GDM1 (cell line): ENCODE measurements at regions not wholly inside any gene's neighbourhood (a gene's known extent, or its start where the extent isn't known, plus 50 kb on each side); places are given as distances from the start of the nearest gene placed in this dataset.

Experiments used
- DNase-seq: peaks from one replicate; lab custom pipeline; 2025; lab: John Stamatoyannopoulos, UW

DNA sequence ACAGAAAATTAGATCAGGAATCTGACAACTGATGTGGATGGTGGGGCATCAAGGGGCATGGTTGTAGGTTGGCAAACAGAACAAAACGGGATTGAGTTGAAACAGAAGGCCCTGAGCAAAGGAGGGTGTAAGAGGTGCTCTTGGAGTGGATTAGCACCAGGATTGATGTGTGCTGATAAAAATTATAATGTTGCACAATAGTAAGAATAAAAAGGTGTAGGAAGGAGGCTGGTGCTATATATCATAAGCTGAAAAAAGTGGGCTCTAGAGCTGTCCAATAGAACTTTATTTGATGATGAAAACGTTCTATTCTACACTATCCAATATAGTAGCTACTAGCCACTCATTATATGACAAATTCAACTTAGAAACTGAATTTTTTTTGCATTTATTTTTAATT, 263.1 kb upstream of the GYPC start:
- no peak for DNase-seq

DNA sequence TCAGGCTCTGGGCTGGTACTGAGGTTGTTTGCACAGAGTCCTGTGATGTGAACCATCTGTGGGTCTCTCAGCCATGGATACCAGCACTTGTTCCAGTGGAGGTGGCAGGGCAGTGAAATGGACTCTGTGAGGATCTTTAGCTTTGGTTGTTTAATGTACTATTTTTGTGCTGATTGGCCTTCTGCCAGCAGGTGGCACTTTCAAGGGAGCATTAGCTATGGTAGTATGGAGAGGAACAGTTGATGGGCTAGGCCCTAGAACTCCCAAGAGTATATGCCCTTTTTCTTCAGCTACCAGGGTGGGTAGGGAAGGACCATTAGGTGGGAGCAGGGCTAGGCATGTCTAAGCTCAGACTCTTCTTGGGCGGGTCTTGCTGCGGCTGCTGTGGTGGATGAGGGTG, 257.0 kb upstream of the GYPC start:
- DNase-seq, result no peak

DNA sequence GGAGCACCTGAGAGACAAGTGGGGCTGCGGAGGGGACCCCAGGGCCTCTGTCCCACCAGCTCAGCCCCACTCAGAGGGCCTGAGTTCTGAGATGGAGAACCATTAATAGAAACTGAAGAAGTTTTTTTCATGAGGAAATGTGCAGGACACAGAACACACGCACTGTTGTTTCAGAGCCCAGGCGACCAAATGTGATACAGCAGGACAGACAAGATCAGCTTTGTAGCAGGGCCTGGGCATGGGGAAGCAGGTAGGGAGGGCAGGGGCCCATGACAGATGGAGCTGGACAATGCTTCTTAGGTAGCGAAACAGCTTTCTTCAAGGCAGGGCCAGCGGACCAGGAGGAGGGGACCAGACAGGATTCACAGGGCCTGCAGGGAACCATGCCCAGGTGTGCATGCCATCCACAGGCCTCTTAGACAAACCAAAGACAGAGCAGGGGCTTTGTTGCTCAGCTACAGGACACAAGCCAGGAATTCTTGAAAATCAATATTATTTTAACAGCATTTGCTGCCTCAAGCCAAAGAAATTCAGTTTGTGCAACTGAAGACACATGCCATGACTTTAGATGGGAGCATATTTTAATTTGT, 252.8 kb upstream of the GYPC start:
- no peak for DNase-seq

DNA sequence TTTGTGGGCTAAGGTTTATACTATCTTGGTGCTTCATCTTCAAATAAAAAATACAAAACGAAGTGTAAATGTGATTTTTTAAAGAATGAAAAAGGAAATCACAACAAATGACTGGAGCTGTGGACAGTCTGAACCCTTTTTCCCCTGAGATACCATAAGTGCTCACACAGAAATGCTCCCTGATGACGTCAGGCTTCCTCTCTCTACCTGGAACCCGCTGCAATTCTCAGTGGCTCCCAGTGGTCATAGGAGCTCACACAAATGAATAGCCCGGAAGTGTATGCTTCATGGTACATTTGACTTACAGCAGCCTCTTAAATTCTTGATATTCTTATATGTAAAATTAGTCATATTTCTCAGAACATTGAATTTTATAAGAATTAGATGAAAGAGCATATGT, 249.7 kb upstream of the GYPC start:
- DNase-seq, result no peak

DNA sequence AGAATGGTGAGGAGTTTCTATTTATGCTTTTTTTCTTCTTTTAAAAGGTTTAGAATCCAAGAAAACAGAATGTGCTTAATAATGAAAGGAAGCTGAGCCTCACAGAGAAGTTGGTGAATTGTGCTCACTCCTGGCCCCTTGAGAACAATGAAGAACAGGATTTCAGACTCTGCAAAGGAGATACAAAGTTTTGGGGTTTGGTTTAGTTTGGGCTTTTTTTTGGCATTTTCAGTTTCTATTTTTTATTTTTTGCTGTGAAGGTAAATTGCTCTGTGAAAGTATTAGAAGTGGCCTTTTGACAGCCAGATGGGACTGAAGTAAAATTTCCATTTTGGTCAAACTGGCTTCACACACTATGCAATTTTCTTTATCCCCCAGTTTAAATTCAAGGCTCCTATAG, 247.3 kb upstream of the GYPC start:
- DNase-seq, result no peak

DNA sequence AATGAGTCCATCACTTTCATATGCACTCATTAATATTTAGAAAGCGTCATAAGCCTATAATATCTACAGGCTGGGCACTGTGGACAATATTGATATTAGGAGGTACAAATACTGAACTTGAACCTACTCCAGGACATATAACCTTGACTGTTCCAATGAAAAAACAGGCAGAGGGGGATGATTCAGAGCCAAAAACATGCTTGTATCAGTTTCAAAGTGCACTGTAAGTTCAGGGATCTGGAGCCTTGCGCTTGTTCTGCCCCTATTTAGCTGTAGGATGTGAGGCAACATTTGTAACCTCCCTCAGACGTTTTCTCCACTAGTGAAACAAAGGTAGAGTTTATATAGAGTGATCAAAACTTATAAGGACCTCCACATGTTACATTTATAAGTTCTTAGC, 246.1 kb upstream of the GYPC start:
- no peak for DNase-seq

DNA sequence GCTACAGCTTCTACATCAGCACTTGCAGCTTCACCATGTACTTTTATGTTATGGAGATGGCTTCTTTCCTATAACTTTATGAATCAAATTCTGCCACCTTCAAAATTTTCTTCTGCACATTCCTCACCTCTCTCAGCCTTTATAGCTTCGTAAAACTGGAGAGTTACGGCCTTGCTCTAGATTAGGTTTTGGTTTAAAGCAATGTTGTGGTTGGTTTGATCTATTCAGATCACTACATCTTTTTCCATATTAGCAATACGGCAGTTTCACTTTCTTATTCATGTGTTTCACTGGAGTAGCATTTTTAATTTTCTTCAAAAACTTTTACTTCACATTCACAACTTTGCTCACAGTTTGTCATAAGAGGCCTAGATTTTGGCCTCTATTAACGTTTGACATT, 242.9 kb upstream of the GYPC start:
- DNase-seq, result no peak

DNA sequence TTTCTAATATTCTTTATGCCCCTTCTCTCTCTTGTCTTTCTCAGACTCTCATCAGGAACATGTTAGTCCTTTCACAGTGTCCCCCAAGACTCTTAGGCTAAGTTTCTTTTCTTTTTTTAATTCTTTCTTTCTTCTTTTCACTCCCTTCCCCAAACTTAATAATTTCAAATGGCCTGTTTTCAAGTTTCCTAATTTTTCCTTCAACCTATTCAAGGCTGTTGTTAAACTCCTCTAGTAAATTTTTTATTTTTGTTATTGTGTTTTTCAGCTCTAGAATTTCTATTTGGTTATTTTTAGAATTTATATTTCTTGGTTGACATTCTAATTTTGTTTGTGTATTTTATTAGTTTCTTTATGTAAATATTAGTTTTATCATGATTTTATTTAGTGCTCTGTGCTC, 236.6 kb upstream of the GYPC start:
- no peak for DNase-seq

DNA sequence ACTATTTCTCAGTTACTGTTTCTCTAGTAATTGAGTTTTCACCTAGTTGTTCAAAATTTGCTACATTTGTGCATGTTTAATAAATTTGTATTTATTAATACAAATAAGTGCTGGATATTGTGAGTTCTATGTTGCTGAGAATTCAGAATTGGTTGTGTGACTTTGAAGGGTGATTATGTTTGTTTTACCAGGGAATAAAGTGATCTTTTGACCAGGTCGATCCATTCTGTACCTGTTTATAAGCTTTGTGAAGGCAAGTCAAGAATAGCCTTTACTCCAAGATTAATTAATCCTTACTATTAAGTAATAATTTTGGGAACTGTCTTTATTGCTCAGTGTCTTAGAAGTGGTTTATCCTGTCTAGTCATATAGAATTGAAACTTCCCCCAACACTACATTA, 230.0 kb upstream of the GYPC start:
- no peak for DNase-seq

DNA sequence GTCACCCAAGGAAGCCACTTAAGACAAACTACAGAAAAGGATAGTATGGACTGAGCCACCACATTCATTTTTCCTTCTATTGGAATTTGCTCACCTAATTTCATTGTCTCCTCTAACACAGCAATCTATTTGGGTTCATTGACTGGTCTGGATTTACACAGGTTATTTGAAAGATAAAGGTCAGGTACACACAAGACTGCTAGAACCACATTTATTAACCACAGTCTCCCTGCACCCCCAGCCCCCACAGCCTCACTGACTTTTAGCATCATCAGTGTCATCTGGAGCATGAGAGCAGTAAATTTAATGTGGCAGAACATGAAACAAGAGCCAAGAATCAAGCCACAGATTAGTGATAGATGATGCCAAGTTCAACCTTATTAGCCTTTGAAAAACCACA, 226.9 kb upstream of the GYPC start:
- DNase-seq, result no peak

DNA sequence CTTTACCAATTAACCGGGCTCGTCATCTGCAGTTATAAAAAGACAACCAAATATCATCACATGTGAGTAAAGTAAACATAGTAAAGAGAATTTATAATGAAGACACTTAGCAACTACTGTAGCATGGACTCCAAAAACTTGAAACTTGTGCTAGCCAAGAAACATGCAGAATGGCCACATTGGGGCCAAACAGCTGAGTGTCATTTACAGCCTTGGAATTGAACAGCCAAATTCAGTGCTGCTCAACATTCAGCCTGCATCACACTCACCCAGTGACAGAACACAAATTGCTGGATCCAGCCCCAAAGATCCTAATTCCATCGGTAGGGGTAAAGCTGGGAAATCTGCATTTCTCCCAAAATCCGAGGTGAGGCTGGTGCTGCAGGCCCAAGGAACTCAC, 224.8 kb upstream of the GYPC start:
- no peak for DNase-seq

DNA sequence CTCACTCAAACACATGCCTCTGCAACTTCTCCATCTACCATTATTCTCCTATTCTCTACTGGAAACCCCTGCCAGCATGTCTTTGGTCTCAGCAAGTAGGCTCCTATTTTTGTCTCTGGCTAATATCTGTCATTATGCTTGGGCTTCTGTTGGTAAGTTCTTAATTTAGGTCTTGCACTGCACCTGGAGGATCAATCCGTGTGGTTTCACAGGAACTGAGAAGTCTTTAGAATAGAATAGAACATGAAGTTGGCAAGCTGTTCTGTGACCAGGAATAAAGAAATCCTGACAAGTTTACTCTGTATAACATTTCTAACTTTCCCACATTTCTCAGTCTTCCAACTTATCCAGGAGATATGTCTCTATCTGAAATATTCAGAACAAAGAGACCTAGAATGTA, 219.5 kb upstream of the GYPC start:
- DNase-seq, result no peak

DNA sequence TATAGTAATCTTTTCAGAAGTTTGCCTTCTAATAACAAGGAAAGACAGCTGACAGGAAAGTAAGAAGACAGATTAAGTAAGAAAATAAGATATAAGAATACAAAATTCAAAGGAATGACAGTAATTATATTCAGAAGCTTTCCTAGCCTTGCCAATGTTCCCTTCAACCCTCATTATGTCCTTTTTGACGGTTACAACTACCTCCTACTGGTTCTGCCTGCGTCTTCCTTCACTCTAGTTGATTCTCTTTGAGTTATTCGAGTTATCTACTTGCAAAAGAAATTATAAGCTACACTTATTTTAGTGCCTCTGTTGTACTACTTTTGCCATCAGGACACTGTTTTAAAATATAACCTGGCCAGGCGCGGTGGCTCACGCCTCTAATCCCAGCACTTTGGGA, 218.9 kb upstream of the GYPC start:
- DNase-seq, result no peak

DNA sequence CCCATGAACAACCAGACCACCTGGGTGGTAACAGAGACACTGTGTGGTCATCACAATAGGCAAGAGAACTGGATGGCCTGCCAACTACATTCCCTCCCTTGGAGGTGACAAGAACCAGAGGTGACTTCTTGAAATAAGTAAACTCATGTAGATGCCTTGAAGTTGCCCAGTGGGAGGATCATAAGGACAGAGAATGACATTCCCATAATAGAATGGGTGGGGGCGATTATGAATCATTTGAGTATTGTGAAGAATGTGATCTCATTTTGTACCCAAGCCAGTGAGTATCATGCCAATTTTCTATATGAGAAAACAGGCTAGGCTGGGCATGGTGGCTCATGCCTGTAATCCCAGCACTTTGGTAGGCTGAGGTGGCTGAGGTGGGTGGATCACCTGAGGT, 211.4 kb upstream of the GYPC start:
- DNase-seq, result no peak

DNA sequence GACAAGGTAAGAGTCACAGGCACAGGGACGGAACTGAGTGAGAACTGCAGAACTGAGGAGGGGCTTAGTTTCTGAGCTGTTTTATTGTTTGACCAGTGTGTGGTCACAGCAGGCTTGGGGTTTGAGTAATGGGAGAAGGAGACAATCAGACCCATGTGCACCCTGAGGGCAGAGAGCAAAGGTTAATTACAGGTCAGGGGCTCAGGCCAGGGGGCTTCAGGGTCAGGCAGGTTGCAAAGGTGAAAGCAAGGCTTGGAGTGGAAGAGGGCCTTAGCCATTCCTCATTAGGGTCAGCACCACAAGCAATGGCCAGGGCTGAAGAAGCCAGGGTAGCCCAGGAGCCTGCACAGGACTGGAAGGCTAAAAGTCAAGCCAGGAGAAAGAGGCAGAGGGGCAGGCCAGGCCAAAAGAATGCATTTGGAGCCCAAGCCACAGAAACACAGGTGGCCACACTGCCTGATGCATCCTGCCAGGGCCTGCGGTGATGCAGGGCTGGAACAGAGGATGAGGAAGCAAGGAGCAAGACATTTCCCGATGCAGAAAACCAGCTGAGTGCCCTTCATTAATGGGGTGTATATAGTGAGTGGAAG, 209.8 kb upstream of the GYPC start:
- no peak for DNase-seq

DNA sequence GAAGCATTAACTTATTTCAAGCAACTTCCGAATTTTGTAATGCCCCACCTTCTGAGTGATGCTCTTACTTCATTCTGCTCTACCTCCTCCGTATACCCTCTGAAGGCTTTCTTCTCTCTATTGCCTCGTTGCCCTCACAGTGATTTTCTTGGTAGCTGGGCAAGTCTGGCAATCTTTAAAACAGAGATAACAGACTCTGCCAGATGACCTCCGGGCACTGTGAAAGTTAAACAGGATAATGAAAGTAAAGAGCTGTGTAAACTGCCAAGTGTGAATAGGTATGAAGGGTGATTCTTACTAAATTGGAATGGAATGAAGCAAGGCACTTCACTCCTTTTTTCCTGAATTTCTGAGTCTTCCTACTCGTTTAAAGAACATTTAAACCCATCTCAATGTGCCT, 207.3 kb upstream of the GYPC start:
- DNase-seq, result no peak

DNA sequence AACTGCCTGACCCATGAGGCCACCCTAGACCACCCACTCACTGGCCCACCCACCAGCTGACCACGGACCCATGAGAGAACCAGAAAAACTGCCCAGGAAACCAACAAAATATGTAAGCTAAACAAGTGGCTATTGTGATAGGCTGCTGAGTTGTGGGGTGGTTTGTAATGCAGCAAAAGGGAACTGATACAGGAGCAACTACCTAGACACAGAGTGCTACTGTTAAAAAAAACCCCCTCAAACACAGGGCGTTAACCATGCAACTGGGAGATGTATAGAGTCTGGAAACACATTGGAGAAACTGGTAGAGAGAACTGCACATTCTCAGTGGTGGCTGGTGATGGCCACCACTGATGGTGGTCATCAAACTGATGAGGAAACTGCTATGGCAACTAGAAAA, 206.3 kb upstream of the GYPC start:
- no peak for DNase-seq

DNA sequence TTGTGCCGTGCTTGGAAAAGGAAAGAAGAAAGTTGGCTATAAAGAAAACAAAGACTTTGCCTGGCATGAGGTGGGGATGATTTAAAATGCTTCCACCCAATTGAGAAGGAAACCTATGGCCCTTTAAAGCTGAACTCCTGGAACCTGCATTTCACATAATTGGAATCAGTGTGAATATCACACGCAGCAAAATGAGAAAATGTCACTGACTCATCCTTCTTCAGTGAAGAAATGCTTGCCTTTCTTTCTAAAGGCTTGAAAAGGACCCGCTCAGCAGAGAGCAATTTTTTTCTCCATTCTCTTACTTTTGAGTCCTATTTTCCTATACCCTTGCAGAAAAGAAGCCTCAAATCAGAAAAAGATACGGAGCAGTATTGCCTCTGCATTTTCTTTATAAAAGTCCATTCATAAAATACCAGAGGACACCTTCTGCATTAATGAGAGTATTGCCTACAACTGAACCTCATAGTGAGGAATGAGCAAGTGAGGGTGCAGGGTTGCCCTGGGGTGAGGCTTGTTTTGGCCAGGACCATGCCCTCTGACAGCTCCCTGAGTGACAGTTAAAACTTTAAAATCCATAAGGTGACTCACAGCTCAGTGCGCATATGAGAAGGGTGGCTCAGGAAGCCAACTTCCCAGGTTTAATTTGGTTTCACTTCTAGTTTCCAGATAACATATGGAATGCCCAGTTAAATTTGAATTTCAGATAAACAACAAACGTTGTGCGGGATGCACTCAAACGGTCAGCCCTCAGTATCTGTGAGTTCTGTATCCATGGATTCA, 191.9 kb upstream of the GYPC start:
- no peak for DNase-seq

DNA sequence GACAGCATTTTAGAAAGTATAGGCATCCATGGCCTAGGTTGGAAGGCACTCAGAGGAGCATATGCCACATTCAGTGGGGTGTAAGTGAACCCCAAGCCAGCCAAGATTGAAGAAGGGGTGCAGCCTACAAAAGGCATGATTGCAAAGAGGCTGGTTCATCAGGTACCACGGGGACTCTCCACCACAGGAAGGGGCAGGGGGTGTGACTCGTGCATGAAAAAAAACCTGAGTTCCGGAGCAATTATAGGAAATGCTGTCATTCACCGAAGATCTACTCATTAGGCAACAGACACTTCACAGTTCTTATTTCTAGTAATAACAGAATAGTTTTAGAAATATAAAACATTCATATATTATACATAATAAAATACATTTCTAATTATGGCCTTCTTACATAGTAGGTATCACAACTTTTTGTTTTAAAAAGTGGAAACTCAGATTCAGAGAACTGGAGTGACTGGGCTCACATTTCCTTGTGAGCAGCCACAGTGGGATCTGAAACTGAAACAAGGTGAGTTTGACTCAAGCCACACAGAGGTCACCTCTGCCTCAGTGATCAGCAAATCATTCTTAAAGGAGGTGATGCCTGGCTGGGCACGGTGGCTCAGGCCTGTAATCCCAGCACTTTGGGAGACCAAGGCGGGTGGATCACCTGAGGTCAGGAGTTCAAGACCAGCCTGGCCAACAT, 188.4 kb upstream of the GYPC start:
- no peak for DNase-seq

DNA sequence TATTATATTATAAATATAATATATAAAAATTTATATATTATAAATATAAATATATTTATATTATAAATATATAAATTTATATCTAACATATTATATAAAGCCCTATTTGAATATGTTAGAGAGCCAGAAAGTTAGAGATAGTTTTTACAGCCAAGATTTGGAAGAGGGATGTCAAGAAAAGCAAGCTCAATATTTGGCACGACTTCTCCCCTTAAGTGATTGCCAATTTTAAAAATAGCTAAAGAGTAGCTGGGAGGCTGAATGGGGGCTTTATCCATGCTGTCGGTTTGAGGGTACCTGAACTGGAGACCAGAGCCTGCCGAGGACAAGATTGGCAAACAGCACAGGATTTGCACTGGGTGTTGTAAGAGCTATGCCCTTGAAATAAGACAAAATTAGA, 180.9 kb upstream of the GYPC start:
- DNase-seq, result no peak

DNA sequence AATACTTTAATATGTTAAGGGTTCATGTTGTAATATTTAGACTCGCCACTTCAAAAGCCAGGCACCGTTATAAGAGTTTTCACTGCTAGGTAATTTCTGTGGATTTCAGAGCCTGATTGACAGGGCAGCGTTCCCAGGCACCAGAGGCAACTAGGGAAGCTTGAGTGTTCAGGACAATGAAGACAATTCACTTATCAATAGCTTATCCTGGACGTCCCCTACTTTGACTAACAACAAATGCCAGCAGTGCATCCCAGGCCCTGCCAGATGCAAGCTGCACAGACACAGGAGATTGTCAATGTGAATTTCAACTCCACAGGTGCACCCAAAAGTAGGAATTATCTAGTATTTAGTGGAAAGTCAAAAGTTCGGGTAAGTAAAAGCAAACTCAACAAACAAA, 179.3 kb upstream of the GYPC start:
- DNase-seq, result no peak

DNA sequence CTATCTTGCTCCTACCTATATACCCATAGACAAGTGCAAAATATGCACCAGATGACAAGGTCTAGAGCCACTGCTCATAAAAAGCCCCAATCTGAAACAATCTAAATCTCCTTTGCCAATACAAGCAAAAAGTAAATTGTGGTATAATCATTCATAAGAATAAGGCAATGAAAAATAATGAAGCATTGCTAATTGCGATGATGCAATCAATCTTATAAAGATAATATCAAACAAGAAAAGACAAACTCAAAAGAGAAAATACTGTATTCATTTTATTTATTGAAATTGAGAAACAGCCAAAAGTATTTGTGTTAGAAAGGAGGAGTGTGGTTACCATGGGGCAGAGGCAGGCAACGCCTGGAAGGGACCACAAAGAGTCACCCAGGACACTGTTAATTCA, 175.9 kb upstream of the GYPC start:
- no peak for DNase-seq
